GM19395 (cell line): ENCODE measurements at regions not wholly inside any gene's neighbourhood (a gene's known extent, or its start where the extent isn't known, plus 50 kb on each side); places are given as distances from the start of the nearest gene placed in this dataset.
"Not testable (repeated sequence)": the region's sequence is repeated elsewhere in the genome, so short reads cannot be mapped to it uniquely, and the experiment has no call there.

Experiments used
- ATAC-seq: cut with Tn5 transposase; IDR thresholded peaks from one replicate; pipeline ENCODE4 v1.9.1; 2021; ENCODE audit warnings: mild to moderate bottlenecking, moderate library complexity; ENCODE audit not compliant: unreplicated experiment

GRCh38 chr6:170149681-170150589 lies 140.9 kb downstream of the DLL1 start:
- ATAC-seq = no peak

- no peak for ATAC-seq
Measured at GRCh38 chr6:170148709-170149470, 142.0 kb downstream of the DLL1 start.

GRCh38 chr6:170147832-170148708 lies 142.8 kb downstream of the DLL1 start:
- ATAC-seq = peak; percentile 80

GRCh38 chr6:170147056-170147787 lies 143.7 kb downstream of the DLL1 start:
- ATAC-seq = no peak

- no peak for ATAC-seq
Measured at GRCh38 chr6:170146640-170147039, 144.2 kb downstream of the DLL1 start.

- not testable (repeated sequence) for ATAC-seq
Measured at GRCh38 chr6:170146131-170146530, 144.7 kb downstream of the DLL1 start.

- ATAC-seq = not testable (repeated sequence)
Measured at GRCh38 chr6:170145716-170146115, 145.2 kb downstream of the DLL1 start.

GRCh38 chr6:170145272-170145592 lies 145.6 kb downstream of the DLL1 start:
- no peak for ATAC-seq

- no peak for ATAC-seq
Measured at GRCh38 chr6:170144571-170145271, 146.2 kb downstream of the DLL1 start.

- ATAC-seq = no peak
Measured at GRCh38 chr6:170143401-170144150, 147.3 kb downstream of the DLL1 start.

GRCh38 chr6:170142559-170142958 lies 148.3 kb downstream of the DLL1 start:
- ATAC-seq = no peak

- ATAC-seq = not testable (repeated sequence)
Measured at GRCh38 chr6:170141061-170141460, 149.8 kb downstream of the DLL1 start.

GRCh38 chr6:170140129-170140528 lies 150.7 kb downstream of the DLL1 start:
- no peak for ATAC-seq

GRCh38 chr6:170139531-170139930 lies 151.3 kb downstream of the DLL1 start:
- no peak for ATAC-seq

- ATAC-seq = not testable (repeated sequence)
Measured at GRCh38 chr6:170139046-170139445, 151.8 kb downstream of the DLL1 start.

- ATAC-seq = no peak
Measured at GRCh38 chr6:170137911-170138910, 152.7 kb downstream of the DLL1 start.

GRCh38 chr6:170137176-170137891 lies 153.5 kb downstream of the DLL1 start:
- no peak for ATAC-seq
